SIG-M5 (cell line): ENCODE measurements at regions not wholly inside any gene's neighbourhood (a gene's known extent, or its start where the extent isn't known, plus 50 kb on each side); places are given as distances from the start of the nearest gene placed in this dataset.

Experiments
- DNase-seq: peaks from one replicate; lab custom pipeline; 2025; lab: John Stamatoyannopoulos, UW

DNA sequence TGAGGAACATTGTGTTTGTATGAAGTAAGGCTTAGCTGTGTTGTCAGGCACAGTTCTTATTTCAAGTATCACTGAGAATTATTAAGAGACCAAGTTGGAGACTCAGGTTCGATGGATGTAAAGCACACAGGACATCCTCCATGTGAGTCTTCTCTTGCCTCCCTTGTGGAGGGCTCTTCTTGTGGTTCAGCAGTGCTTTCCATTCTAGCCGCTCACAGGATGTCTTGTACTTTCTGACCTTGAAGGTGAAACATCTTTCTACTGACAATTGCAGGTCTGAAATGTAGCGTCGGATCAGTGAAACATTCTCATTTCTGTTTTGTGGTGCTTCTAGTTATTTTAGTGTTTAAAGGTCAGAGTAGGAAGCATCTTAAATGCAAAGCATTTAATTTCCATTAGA lies 154.6 kb downstream of the HIPK3 start:
- DNase-seq, result no peak

DNA sequence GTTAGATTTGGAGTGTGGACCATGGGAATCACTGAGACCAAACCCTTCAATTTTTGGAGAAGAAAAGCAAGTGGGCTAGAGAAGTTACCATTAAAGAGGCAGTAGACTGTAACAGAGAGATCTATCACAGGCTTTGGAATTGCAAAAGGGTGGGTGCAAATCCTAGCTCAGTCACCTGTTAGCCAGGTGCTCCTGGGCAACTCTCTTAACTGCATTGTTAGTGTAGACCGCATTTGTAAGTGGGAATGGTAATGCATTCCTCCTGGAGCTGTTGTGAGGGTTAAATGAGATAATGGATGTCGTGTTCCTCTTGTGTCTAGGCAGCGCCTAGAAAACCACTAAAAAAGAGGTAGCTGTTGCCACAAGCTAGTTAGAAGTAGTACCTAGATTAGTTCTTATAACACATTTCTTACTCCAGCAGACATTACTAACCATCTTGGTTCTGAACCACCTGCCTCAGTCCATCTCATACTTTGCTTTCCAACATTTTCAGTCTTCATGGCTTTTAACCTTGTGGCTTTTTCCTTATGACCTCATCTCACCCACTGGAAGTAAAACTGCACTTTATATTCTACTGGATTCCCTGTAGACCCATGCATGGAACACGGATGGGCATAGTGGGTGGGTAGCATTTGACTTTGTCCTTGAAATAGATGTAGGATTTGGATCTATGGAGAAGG lies 153.0 kb downstream of the HIPK3 start:
- no peak for DNase-seq
